HUES48 (cell line): ENCODE measurements at regions not wholly inside any gene's neighbourhood (a gene's known extent, or its start where the extent isn't known, plus 50 kb on each side); places are given as distances from the start of the nearest gene placed in this dataset.
"Not testable (repeated sequence)": the region's sequence is repeated elsewhere in the genome, so short reads cannot be mapped to it uniquely, and the experiment has no call there.

Experiments used
- H3K27ac ChIP-seq: one replicate; pipeline ENCODE4 v1.7.0; 2013; ENCODE audit warnings: low read depth, low read length, inconsistent platforms
- H3K27me3 ChIP-seq: 2 replicates; pipeline ENCODE4 v1.6.1; 2013; ENCODE audit warnings: mild to moderate bottlenecking, low read length; ENCODE audit not compliant: control insufficient read depth, insufficient read depth
- H3K36me3 ChIP-seq: 2 replicates; pipeline ENCODE4 v1.6.1; 2013; ENCODE audit warnings: low read length; ENCODE audit not compliant: control insufficient read depth, insufficient read depth
- H3K4me1 ChIP-seq: 2 replicates; pipeline ENCODE4 v1.6.1; 2013; ENCODE audit warnings: mild to moderate bottlenecking, low read length; ENCODE audit not compliant: control insufficient read depth, insufficient read depth
- H3K4me3 ChIP-seq: 2 replicates; pipeline ENCODE4 v1.5.1; 2013; ENCODE audit warnings: mild to moderate bottlenecking, low read depth, low read length
- H3K9ac ChIP-seq: 2 replicates; pipeline ENCODE4 v1.6.1; 2013; ENCODE audit warnings: mild to moderate bottlenecking, low read depth, low read length, moderate library complexity
- H3K9me3 ChIP-seq: 2 replicates; pipeline ENCODE4 v1.6.1; 2013; ENCODE audit warnings: low read length; ENCODE audit not compliant: control insufficient read depth, insufficient read depth

DNA sequence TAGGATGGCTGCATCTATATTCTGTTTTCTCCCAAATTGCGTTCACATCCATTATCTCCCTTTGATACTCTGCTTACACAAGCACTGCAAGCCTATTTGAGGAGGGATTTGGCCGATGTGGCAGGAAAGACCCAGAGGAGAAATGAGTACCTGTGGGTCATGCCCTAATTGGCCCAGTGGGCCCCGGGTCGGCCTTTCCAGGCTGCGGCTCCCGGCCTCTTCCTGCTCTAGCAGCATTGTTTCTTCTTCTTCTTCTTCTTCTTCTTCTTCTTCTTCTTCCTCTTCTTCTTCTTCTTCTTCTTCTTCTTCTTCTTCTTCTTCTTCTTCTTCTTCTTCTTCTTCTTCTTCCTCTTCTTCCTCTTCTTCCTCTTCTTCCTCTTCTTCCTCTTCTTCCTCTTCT, 275.1 kb downstream of the EN1 start:
- H3K27me3 ChIP-seq, H3K9me3 ChIP-seq, H3K36me3 ChIP-seq, H3K4me3 ChIP-seq, H3K27ac ChIP-seq, H3K9ac ChIP-seq: not testable (repeated sequence)
- peaks cover 13% of the 10 kb centered on the region for H3K4me1 ChIP-seq

DNA sequence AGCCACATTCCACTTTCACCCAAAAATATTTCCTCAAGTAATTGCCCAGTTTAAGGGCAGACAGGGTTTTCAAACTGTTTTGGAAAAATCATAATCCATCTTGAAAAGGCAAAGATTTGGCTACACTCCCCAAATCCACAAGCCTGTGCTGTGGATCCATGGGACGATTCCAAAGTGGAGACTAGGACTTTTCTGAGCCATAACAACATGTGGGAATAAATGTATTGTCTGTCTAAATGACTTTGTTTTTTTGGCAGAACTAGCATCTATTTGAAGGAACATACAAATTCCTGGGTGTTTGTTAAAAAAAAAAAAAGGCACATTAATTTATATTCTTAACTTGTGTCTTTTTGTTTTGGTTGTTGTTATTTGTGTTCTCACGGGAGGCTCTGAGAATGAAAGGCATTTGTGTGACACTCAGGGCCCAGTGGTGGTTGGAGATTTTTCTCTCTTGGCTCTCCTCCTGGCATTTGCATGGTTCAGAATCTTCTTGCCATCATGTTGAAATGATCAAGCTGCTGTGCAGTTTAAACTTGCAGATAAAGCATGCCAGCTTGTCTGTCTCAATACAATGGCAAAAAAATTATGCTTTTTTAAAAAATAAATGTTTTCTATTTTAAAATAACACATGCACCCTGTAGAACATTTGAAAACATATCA, 277.4 kb downstream of the EN1 start:
- no peaks in the 10 kb centered on the region for H3K27me3 ChIP-seq
- no peak overlapping the region for H3K4me3 ChIP-seq
- no peaks in the 10 kb centered on the region for H3K36me3 ChIP-seq
- H3K4me1 ChIP-seq, result peaks cover 3% of the 10 kb centered on the region; the same call in 1 of the 2 replicates
- H3K9me3 ChIP-seq, result no peaks in the 10 kb centered on the region
- H3K27ac ChIP-seq, result no peak overlapping the region
- no peak overlapping the region for H3K9ac ChIP-seq

DNA sequence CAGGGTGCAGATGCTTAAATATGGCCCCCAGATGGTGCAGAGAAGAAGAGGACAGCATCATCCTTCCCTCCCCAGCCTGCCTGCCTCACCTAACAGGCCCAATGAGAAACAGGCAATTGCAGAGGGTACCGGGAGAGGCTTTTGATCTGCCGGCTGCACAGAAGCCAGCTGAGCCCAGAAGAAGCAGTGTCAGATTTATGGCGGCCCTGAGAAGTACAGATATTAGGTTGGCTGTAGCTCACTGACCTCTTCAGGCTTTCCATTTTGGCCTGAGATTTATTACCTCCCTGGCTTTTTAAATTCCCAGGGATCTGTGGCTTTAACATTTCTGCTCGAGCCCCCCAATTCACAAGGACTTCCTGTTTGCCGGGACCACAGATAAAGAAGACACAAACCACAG, 278.7 kb downstream of the EN1 start:
- Histone ChIP-seq H3K36me3 (no peaks in the 10 kb centered on the region), H3K27me3 (no peaks in the 10 kb centered on the region), H3K27ac (no peak overlapping the region), H3K9ac (no peak overlapping the region), H3K4me1 (no peaks in the 10 kb centered on the region), H3K4me3 (no peak overlapping the region), H3K9me3 (no peaks in the 10 kb centered on the region)

DNA sequence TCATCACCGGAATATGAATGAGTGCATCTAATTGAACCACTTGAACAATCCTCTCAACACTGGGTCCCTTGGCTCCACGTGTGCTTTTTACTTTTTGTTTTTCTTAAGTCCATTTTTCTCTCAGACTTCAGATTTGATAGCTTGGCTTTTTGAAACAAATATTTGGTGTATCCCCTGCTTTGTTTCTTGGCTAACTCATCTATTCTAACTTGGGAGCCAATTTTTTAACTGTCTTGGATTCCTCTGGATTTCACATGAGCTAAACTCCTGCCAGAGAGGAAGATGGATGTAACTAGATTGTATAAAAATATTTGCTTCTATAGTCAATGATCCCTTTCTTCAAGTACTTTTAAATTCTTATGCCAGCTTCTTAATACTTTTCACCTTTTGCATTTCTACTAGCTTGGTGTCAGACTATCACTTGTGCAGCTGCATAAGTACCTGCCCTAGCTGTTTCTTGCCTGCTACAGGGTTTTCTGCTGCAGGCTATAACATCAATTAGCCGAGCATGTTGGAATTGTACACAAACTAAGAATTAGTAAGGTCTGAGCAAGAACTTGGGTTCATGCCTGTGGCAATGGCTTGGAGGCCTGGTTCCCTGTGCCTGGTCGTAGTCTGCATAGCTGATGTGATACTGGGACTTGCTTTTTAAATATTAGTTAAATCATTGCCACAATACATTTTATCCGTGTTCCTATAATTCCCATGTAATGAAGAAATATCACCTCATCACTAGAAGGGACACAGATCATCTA, 281.5 kb downstream of the EN1 start:
- H3K4me3 ChIP-seq, result no peak overlapping the region

DNA sequence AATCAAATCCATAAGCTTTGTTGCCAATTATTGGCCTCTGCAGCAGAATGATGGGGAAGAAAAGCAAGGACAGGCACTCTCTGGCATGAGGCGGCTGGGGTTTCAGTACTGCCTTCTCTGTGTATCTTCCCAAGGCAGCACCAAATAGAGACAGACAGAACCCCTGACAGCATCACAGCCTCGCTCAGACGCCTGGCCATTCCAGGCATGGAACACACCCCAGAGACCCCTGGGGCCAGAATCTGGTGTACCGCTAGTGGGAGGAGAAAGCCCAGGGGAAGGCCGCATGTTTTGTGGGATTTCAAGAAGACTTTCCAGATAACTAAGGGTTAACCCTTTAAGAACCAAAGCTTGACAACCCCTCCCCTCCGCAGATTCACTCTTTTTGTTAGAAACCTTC, 282.1 kb downstream of the EN1 start:
- H3K9me3 ChIP-seq, result no peaks in the 10 kb centered on the region
- H3K27me3 ChIP-seq, result no peaks in the 10 kb centered on the region
- no peak overlapping the region for H3K9ac ChIP-seq
- no peaks in the 10 kb centered on the region for H3K36me3 ChIP-seq
- H3K4me3 ChIP-seq, result no peak overlapping the region
- no peaks in the 10 kb centered on the region for H3K4me1 ChIP-seq
- no peak overlapping the region for H3K27ac ChIP-seq

More for the DNA sequence above, 281.5 kb downstream of the EN1 start:
- no peak overlapping the region for H3K9ac ChIP-seq
- H3K36me3 ChIP-seq, result no peaks in the 10 kb centered on the region
- H3K9me3 ChIP-seq, result no peaks in the 10 kb centered on the region
- no peaks in the 10 kb centered on the region for H3K4me1 ChIP-seq
- no peak overlapping the region for H3K27ac ChIP-seq
- no peaks in the 10 kb centered on the region for H3K27me3 ChIP-seq

DNA sequence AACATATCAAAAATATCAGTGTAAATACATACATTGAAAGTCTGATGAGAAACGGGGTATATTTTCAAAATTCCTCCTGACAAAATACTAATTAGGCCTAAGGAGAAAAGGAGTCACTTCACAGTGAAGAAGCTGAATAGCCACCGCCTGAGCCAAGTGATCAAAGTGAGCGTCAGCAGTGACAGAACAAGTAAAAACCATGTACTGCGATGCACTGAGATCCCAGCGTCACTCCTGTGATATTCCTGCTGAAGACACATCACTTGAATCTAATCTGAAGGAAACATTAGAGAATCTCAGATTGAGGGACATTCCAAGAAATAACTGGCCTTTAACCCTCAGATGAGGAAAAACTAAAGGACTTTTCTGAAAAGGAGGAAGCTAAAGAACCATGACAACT, 285.3 kb downstream of the EN1 start:
- Histone ChIP-seq H3K4me3 (no peak overlapping the region), H3K4me1 (no peaks in the 10 kb centered on the region), H3K9ac (no peak overlapping the region), H3K36me3 (no peaks in the 10 kb centered on the region), H3K27ac (no peak overlapping the region), H3K9me3 (no peaks in the 10 kb centered on the region), H3K27me3 (no peaks in the 10 kb centered on the region)

DNA sequence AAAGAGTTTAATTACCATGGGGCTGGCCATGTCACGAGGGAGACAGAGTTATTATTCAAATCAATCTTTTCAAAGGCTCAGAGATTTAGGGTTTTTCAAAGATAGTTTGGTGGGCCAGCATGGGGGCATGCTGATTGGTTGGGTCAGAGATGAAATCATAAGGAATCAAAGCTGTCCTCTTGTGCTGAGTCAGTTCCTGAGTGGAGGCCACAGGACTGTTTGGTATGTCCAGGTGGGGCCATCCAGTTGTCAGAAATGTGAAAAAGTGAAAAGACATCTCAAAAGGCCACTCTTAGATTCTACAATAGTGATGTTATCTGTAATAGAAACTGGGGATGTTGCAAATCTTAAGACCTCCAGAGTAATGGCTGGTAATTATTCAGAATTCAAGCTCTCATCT, 288.6 kb downstream of the EN1 start:
- Histone ChIP-seq H3K4me1 (no peaks in the 10 kb centered on the region), H3K27me3 (no peaks in the 10 kb centered on the region), H3K36me3 (no peaks in the 10 kb centered on the region), H3K9ac (no peak overlapping the region), H3K27ac (no peak overlapping the region), H3K4me3 (no peak overlapping the region), H3K9me3 (no peaks in the 10 kb centered on the region)

DNA sequence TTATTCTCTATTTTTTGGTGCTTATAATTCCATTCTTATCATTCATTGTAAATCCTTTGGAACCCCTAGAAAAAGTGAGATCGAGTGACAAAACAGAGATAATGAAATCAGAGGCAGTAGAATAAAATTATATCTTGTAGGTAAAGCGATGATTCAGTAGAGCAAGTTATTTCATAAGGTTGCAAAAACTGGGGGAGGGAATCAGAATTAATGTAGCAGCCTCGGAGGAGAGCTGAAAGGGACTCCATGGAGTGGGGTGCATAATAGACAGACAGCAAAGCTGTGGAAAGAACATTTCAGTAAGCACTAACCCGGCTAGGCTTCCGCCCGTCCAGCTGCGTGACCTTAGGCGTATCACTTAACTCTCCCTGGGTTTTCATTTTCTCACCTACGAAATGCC, 289.7 kb downstream of the EN1 start:
- H3K9me3 ChIP-seq, result no peaks in the 10 kb centered on the region
- no peak overlapping the region for H3K4me3 ChIP-seq
- H3K27ac ChIP-seq, result no peak overlapping the region
- H3K27me3 ChIP-seq, result no peaks in the 10 kb centered on the region
- H3K36me3 ChIP-seq, result no peaks in the 10 kb centered on the region
- no peak overlapping the region for H3K9ac ChIP-seq
- H3K4me1 ChIP-seq, result 0 out of 2 replicates have a peak, but pooled peaks cover 3% of the 10 kb centered on the region

DNA sequence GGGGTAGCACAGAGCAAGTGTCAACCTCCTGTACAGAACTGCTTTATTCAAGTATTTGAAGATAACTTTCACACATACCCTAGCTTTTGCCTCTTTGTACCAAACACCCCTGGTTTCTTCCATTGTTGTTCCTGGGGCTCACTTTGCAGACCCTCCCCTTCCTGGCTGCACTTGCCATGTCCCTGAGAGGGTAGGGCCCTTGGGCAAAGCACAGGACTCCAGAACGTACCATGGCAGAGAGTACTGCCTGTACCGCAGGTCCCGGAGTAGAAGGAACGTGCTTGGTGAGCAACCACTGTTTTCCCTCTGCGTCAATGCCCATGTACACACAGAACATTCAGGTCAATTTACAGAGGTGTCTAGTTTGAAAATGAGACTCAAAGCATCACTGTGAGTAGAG, 290.4 kb downstream of the EN1 start:
- no peak overlapping the region for H3K9ac ChIP-seq
- H3K4me1 ChIP-seq, result 0 out of 2 replicates have a peak, but pooled peaks cover 3% of the 10 kb centered on the region
- no peak overlapping the region for H3K27ac ChIP-seq
- no peak overlapping the region for H3K4me3 ChIP-seq
- no peaks in the 10 kb centered on the region for H3K36me3 ChIP-seq
- no peaks in the 10 kb centered on the region for H3K27me3 ChIP-seq
- H3K9me3 ChIP-seq, result no peaks in the 10 kb centered on the region

DNA sequence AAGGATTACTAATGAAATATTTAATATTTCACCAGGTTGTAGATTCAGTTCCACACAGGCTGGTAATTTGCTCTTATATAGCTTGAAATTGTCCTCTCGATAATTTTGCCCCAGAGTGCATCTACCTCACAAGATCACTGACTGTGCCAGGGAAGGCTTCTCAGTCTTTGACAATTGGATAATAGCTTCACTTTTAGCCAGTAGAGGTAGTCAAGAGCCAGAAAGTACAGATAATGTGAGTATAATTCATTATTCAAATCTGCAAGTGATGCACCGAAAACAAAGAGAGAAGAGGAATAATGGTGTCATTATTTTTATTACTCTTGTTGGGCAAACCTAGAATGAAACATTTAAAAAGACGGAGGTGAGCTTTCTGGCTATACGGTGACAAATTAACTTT, 292.8 kb downstream of the EN1 start:
- Histone ChIP-seq H3K9me3 (no peaks in the 10 kb centered on the region), H3K4me3 (no peak overlapping the region), H3K27ac (no peak overlapping the region), H3K27me3 (no peaks in the 10 kb centered on the region), H3K4me1 (0 out of 2 replicates have a peak, but pooled peaks cover 3% of the 10 kb centered on the region), H3K36me3 (no peaks in the 10 kb centered on the region), H3K9ac (no peak overlapping the region)

DNA sequence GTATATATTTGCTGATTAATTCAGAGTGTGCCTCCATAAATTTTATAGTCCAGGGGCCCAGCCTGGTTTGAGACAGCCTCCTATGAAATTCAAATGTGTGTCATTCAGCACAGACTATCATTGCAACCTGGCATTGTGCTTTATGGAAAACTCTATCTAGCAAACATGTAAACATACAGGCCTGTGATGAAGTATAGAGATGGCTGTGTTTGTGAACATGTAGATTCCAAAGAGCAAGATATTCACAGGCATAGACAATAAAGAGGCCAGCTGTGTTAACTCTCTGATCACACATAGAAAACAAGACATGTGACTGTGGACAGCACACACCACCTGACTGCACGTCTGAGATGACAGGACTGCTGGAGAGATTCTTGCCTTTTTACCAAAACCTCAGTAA, 297.9 kb downstream of the EN1 start:
- Histone ChIP-seq H3K36me3 (no peaks in the 10 kb centered on the region), H3K27me3 (no peaks in the 10 kb centered on the region), H3K9me3 (no peaks in the 10 kb centered on the region), H3K4me3 (no peak overlapping the region), H3K27ac (no peak overlapping the region), H3K9ac (no peak overlapping the region), H3K4me1 (0 out of 2 replicates have a peak, but pooled peaks cover 3% of the 10 kb centered on the region)
